NCI-H1417 (cell line): ENCODE measurements at regions not wholly inside any gene's neighbourhood (a gene's known extent, or its start where the extent isn't known, plus 50 kb on each side); places are given as distances from the start of the nearest gene placed in this dataset.

Source experiments
- DNase-seq, 3 experiments: peaks; one replicate each; lab custom pipeline; 2025; lab: John Stamatoyannopoulos, UW

DNA sequence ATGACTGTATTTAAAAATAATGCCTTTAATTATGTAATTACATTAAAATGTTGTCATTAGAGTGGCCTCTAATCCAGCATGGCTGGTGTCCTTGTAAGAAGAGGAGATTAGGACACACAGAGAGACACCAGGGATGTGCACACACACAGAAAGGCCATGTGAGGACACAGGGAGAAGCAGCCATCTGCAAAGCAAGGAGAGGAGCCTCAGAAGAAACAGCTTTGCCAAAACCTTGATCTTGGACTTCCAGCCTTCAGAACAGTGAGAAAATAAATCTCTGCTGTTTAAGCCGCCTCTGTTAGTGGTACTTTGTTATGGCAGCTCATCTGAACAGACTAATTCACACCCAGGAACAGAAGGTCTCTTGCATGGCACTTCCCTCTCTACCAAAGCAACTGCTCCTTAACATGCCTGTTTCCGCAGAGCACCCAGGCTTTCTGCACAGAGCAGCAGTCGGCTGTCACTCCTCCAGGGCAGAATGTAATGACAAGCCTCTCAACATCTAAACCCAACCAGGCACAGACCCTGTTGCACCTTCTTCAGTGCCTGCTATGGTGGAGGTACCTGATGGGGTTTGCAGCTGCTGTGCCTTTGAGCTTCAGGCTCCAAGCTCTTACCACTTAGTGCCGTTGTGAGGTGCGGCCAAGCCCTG, 377.7 kb downstream of the TDRD15 start:
- no peak for DNase-seq

DNA sequence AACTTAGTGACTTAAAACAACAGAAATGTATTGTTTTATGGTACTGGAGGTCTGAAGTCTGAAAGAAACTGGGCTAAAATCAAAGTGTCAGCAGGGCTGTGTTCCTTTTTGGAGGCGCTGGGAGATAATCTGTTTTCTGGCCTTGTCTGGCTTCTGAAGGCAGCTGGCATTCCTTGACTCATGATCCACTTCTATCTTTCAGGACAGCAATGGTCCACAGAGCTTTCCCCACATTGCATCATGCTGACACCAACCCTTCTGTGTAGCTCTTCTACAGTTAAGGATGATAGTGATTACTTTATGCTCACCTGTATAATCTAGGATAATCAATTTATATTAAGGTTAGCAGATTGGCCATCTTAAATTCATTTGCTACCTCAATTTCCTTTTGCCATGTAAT, 392.1 kb downstream of the TDRD15 start:
- DNase-seq: no peak

DNA sequence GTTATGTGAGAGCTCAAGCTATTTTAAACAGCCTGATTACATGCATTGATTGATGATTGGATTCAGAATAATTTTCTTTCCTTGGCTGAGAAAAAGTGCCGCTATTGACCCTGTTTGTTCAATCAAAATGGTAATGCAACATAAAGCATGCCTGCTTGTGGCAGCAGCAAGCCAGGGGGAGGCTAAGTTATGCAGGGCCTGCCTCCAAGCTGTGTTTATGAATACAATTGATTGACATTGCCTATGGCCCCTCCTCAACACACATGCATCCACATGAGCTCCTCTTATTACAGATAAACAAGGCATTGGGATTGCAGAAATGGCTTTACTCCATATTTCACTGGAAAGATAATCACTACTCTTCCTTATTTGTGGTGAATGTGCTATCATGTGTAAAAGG, 395.6 kb downstream of the TDRD15 start:
- DNase-seq: no peak

DNA sequence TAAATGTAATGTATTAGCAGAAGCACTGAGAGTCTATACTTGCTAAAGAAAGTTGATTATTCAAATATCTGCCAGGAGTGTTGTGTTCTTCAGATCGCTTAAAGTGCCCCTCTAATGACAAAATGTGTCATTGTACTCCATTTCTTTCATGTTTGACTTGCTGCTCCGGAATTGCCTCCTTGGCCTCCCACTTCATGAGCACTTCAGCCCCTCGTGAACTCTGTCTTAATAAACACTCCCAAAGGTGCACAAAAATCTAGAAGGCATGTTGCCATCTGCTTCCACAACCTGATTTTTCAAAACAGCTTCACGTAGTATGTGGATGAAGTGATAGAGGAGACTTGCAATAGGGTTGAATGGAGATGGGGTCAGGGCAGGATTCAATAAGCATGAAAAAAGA, 396.1 kb downstream of the TDRD15 start:
- DNase-seq: no peak

DNA sequence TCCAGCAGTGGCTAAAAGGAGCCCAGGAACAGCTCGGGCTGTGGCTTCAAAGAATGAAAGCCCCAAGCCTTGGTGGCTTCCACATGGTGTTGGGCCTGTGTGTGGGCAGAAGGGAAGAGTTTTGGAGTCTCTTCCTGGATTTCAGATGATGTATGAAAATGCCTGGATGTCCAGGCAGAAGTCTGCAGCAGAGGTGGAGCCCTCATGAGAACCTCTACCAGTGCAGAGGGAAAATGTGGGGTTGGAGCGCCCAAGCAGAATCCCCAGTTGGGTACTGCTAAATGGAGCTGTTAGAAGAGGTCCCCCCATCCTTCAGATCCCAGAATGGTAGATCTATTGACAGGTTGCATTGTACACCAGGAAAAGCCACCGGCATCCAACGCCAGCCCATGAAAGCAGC, 412.1 kb downstream of the TDRD15 start:
- DNase-seq: no peak

DNA sequence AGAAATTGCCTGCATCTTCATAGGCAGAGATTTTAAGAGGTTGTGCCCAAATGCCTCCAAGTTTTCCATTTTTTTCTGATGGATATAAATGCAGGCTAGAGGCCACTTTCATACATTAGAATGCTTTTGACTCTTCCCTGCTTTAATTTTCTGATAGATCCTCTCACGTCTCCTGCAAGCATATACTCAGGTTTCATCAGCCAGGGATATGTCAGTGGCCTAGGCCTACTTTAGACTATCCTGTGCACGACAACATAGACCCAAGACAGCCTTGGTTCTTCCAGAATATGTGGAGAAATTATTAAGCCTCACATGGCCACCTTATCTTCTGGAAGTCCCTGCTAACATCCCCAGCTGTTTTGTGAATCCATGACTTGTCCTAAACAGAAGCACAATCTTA, 415.9 kb downstream of the TDRD15 start:
- no peak for DNase-seq

DNA sequence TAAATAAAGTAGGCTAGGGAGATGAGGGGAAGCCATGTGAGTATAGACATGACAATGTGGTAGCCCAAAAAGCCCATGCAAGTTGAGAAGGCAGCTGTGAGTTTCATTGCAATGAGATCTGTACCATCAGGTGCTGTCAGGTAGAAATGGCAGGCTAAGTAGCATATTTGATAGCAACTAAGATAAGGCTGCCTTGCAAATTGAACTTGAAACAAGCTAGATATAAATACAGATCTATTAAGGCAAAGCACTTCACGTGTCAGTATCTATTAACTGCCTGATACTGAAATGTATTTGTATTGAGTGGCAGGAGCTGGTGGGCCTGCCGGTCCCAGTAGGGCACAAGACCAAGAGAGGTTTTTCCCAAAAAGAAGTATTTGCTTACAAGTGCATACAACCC, 419.9 kb downstream of the TDRD15 start:
- no peak for DNase-seq

DNA sequence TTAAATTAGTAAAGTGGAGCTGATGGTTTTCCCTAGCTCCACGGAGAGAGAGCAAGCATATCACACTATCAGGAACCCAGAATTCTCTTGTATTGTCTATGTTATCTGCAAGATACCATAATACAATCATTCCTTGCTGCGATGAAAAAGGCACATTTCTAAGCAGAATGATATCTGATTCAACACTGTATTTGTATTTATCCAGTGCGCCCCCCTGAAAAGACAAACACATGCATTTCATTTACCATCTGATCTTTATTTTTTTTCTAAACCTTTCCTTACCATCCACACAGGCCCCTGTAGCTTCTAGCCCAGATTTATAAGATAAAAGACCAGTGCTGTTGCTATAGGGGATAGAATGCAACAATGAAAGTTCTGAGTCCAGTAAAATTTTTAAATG, 420.6 kb downstream of the TDRD15 start:
- no peak for DNase-seq

DNA sequence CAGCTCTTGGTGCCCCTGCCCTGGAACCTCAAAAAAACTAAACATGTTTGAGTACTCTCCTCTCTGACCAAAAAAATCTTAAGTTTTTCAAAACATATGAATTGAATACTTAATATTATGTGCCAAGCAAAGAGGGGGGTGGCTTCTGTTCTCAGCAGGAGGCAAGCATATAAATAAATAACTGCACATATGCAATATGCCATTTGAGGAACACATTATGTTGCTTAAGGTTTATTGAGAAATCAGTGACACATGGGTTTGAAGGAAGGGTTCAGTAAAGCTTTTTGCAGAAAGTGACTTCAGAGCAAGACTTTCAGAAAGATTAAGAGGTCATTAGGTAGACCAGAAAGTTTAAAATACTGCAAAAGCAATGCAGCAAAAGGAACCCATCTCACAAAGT, 429.2 kb downstream of the TDRD15 start:
- DNase-seq: no peak

DNA sequence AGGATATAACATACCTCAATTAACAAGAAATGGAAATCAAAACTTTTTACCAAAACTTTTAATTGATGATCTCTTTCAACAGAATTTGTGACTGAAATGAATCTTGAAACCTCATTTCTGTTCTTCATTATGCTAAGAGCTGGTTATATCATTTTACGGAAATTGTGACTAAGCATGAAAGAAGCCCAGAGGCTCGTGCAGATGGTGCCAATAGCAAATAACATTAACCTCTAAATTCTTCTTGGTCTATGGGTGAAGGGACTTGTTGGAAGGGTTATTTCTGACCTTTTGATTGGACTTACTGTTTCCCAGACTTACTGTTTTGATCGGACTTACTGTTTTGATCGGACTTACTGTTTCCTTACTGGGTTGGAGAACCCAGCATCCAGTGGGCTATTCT, 435.6 kb downstream of the TDRD15 start:
- DNase-seq: no peak

DNA sequence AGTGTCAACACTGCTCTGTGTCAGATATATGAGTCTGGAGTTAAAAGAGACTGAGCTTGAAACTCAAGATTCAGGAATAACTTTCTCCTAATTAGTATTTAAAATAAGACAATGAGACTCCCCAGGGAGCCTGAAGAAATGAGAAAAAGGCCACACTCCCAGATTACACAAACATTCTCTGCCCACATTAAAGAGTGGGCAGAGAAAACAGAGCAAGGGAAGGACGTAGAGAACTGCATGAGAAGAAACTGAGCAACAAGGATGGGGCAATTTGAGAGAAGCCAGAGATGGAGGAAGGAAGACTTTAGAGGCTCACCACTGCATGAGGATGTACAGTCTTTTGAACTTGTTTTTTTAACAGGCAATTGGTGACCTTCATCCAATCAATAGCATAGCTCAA, 438.2 kb downstream of the TDRD15 start:
- DNase-seq: no peak

DNA sequence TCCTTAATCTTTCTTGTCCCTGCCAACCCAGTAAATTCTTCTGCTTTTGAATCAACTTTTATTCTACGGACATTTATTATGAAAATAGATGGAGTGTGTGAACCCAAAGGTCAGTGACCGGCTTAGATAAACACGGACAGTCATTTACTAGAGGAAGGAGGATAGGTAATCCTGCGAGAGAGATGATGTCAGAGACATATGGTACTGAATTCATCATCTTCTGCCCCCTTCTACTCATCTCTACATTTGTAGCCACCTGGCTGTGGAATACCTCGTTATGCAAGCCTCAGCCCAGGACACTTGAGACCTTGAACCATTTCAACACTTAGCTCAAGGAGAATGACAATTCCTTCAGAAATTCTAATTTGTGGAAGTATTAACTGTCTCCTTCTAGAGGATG, 443.6 kb downstream of the TDRD15 start:
- DNase-seq: no peak

DNA sequence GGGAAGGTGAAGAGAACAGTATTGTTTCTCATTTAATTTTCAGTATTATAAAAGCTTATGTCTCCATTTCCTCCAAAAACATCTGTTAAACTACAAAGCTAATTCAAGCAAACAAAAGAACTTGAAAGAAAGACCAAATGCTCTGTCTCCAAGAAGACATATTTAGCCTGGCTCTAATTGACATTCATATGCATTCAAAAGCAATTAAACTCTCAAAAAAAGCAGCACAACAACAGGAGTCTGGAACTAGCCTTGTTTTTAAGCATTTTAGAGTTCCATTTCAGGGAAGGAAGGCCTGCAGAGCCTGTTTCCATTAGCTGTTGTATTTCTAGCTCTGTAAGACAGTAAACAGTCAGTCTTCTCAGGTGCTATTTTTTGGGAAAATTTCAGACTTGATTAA, 447.9 kb downstream of the TDRD15 start:
- no peak for DNase-seq

DNA sequence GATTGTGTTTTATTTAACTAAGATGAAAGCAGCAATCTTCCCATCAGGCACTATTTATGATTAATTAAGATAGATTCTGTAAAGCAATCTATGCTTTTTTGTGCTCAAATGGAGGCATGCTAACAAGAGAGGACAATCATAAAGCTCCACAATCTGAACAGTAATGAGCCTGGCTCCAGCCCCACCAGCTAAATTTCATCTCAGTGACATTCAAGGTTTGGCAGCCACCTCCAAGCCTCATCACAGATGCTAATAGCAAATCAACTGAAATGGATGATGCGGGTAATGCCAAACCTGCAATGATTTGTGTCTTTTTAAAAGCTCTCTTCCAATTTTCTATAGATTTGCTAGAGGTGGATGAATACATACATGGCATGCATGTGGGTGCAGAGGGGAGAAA, 456.6 kb downstream of the TDRD15 start:
- no peak for DNase-seq

DNA sequence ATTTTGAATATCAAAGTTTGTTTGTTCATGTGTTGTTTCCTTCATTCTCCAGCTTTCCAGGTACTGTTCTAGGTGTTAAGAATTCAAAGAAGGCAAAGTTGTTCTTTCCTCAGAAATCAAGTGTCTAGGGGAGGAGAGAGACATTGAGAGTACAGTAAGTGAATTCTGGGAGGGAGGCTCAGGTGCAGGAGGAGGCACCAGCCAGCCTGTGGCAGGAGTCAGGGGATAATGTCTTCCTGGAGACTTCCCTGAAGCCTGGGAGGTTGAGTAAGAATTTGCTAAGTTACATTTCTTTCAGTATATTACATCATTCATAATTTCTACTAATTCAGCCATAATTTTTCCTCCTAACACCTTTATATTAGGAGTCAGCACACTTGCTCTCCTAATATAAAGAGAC, 462.1 kb downstream of the TDRD15 start:
- DNase-seq: no peak

DNA sequence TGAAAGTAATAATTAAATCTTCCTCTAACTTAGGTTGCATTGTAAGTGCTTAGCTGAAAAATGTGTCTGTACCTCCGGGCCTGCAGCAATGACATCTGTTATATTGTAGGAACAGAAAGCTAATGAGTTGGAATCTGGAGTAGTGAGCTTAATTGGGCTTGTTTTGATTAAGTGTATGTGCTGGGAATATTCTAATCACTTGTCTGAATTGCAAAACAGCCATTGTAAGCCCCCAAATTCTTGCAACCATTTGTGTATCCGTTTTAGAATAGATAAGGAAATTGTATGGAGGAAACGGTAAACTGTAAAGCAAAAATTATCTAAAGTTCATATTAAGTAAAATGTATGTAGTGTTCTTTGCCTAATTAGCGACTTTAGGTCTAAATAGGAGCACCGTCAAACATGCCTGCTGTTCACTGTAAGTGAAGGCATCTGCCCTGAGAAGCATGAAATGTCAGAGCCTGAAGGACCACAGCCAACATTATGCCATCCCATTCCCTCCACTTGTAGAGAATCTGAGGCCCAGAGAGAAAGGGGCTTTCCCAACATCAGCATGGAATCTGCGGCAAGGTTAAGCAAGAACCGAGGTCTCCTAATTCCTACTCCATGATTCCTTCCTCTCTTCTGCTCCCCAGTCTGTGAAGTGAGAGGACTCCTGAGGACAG, 466.4 kb downstream of the TDRD15 start:
- no peak for DNase-seq

DNA sequence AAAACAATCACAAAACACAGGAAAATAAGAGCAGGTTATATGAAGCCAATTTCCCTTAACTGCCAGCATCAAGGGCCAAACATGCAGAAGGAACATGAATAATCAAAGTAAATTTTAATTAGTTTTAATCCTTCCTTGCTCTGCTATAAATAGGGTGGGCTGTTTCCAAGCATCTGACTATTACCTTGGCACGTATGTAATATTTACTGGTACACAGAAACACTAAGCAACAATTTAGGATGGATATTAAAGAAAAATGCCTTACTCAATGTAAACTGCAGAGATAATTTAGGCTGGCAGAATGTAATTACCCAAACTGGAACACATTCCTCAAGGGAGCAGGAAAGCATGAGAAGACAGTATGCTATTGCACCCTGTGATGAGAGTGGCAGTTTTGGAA, 468.2 kb downstream of the TDRD15 start:
- DNase-seq: no peak

DNA sequence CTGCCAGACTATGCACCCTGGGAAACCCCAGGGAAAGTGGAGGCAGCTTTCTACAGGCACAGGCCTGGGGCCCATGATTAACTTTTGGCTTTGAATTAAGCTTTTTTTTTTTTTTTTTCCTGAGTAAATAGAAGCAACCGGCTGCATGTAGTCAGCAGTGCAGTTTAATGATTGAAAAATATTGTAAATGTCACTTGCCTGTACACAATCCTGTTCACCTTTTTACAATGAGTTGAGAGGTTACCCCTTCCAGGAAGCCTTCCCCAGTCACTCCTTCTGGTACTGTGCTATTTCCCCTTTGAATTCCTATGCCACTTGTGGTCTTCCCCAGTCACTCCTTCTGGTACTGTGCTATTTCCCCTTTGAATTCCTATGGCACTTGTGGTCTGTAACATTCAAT, 475.6 kb downstream of the TDRD15 start:
- DNase-seq: no peak

DNA sequence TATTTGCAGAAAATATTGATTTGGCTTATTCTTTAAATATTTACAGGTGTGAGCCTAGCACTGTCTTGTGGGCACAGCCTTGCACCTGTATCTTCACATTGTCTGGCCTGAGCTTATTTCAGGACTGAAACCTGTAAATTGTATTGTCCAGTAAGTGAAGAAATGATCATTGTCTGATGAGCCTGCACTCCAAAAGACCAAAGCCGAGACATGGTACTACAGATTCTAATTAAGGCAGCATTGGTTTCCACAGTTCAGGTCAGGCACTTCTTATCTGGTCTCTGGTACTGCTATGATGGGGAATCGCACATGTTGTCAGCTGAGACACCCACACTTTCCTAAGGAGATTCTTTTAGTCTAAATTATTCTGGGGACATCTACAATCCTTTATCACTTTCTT, 479.0 kb downstream of the TDRD15 start:
- no peak for DNase-seq

DNA sequence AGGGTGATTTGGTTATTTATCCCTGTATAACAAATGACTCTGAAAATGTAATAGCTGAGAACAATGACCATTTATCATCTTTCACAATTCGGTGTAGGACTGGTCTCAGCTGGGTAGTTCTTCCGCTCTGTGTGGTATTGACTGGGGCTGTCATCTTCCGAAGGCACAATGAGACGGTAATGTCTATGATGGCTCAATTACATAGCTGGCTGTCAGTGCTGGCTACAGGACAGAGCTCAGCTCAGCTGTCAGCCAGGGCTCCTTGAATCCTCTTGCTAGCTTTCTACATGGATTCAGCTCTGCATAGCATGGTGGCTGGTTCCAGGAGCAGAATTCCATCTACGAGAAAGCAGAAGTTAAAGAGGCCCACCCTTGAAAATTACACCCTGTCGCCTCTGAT, 483.8 kb downstream of the TDRD15 start:
- DNase-seq: no peak

DNA sequence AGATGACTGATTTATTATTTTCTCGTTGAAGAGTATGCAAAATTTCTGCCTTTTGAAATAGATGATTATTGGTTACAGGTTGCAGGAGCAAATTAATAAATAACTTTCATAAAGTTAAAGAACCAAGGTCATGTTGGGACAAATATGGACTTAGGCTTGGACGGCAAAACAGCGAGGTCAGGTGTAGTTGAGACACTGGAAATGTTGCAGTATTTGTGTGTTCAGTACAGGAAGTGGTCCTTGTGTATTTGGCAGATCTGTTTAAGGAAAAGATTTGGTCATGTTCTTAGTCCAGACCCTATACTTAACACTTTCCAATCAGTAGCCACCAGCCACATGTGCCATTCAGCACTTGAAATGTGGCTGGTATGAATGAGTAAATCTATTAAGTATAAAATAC, 486.5 kb downstream of the TDRD15 start:
- no peak for DNase-seq

DNA sequence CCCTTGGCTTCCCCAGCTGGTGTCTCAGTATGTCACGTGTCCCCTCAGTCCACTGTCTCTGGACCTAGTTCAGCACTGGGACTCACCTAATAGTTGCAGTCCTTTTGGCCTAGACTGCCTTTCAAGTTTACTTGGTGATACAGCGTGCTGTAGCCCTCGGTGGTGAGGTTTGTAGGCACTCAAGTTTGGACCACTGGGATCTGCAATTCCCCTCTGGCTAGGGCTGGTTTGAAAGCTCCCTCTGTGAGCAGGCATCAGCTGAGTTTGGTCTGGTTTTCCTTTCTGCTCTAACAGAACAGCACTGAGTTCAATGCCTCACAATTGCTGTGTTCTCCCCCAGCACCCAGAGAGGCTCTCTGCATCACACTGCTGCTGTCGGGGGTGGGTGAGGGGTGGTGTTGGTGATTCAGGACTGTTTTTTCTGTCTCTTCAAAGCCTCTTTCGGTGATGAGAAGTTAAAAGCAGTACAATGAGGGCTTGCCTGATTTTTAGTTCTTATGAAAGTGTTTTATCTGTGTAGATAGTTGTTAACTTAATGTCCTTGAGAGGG, 494.2 kb downstream of the TDRD15 start:
- no peak for DNase-seq

DNA sequence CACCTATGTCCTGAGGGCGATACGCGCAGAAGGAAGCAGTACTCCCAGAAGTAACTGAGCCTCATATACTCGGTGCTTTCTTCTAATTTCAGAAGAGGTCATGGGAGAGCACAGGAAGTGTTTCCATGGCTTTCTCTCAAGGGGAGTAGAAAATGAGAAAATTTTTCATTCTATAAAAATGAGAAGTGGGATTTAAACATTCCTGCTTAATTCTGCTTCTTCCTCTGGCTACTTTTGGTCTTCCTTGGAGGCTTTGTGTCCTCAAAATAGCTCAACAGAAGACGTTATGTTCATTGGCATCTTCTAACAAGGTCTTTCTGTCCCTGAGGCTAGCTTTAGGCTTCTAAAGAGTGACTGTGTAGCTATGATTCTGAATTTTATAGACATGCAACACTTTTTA, 497.0 kb downstream of the TDRD15 start:
- no peak for DNase-seq

DNA sequence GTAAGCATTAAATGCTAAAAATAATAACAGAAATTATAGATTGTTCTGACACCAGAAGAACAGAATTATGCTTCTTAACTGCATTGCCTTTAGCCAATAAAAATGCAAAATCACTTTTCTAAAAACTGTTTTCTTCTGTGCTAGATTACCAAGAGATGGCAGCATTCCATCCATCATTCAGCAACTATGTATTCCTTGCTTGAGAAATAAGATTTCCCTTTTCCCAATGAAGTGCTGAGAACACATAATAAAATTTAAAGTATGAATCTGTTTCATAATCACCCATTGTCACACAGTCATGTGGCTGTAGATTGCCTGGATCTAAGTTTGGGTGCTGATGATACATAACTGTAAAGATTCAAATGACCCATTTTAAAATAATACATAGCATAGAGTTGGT, 504.2 kb downstream of the TDRD15 start:
- DNase-seq: no peak
